ENCODE measurements at regions not wholly inside any gene's neighbourhood (a gene's known extent, or its start where the extent isn't known, plus 50 kb on each side); places are given as distances from the start of the nearest gene placed in this dataset.

DNA sequence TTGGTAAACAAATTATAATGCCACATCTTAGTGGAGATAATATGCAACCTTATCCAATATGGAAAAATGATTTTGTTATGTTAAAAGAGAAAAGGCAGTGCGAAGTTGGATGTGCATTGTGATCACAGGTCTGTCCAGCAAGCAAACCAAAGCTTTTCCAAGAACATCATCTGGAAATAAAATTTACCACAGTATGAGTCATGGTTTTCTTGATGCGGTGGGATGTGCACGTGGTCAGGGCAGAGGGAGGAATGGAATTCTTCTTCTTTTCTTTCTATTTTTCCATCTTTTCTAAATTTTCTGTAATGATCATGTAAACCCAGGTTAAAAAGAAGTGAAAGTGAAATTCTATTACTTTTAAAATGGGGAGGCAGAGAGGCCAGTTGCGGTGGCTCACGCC lies 169.8 kb downstream of the C11orf91 start:
- TF ChIP-seq, protein P1, sequence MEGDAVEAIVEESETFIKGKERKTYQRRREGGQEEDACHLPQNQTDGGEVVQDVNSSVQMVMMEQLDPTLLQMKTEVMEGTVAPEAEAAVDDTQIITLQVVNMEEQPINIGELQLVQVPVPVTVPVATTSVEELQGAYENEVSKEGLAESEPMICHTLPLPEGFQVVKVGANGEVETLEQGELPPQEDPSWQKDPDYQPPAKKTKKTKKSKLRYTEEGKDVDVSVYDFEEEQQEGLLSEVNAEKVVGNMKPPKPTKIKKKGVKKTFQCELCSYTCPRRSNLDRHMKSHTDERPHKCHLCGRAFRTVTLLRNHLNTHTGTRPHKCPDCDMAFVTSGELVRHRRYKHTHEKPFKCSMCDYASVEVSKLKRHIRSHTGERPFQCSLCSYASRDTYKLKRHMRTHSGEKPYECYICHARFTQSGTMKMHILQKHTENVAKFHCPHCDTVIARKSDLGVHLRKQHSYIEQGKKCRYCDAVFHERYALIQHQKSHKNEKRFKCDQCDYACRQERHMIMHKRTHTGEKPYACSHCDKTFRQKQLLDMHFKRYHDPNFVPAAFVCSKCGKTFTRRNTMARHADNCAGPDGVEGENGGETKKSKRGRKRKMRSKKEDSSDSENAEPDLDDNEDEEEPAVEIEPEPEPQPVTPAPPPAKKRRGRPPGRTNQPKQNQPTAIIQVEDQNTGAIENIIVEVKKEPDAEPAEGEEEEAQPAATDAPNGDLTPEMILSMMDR (IDR thresholded peaks at IDR 0.05): no peak
- TF ChIP-seq POLR2A (IDR thresholded peaks at IDR 0.05): no peak
- no peak for TF ChIP-seq POLR2AphosphoS5 (IDR thresholded peaks at IDR 0.05; ENCODE audit: insufficient read depth in 1 of 2, low read depth in 1 of 2)

Data from vagina (tissue), 2 donors.